Heart right ventricle (tissue), 16 donors: ENCODE measurements at regions not wholly inside any gene's neighbourhood (a gene's known extent, or its start where the extent isn't known, plus 50 kb on each side); places are given as distances from the start of the nearest gene placed in this dataset.

Experiments used
- ATAC-seq, 8 donors: fragments of 200-7000 bp; cut with Tn5 transposase; one replicate each; pipeline ENCODE4 v1.9.1; 2020; ENCODE audit warnings: mild to moderate bottlenecking in 8 of 8, moderate library complexity in 8 of 8, moderate number of reproducible peaks in 1 of 8
- DNase-seq, 2 donors: peaks; one replicate each; pipeline ENCODE4 v3.0.0-alpha.2; 2020
- H3K27ac ChIP-seq, 10 donors: fragments of 200-600 bp; sonication (generic) in 2 of 10; one replicate each; pipeline versions ENCODE4 v1.5.0 to v1.8.0; 2020 to 2022; ENCODE audit warnings: mild to moderate bottlenecking in 3 of 10
- H3K27me3 ChIP-seq, 7 donors: fragments of 200-600 bp; one replicate each; pipeline ENCODE4 v1.8.0; 2021 to 2022; ENCODE audit warnings: mild to moderate bottlenecking in 2 of 7
- H3K36me3 ChIP-seq, 9 donors: fragments of 200-600 bp; sonication (generic) in 1 of 9; one replicate each; pipeline versions ENCODE4 v1.5.0 to v1.8.0; 2020 to 2022; ENCODE audit warnings: mild to moderate bottlenecking in 2 of 9
- H3K4me1 ChIP-seq, 9 donors: fragments of 200-600 bp; sonication (generic) in 1 of 9; one replicate each; pipeline versions ENCODE4 v1.5.0 to v1.8.0; 2020 to 2022; ENCODE audit warnings: mild to moderate bottlenecking in 4 of 9
- H3K4me3 ChIP-seq, 10 donors: fragments of 200-600 bp; sonication (generic) in 2 of 10; one replicate each; pipeline versions ENCODE4 v1.5.0 to v1.8.0; 2020 to 2022; ENCODE audit warnings: mild to moderate bottlenecking in 7 of 10, moderate library complexity in 2 of 10
- H3K9me3 ChIP-seq, 11 donors: fragments of 200-600 bp in 10 of 11; sonication (generic) in 2 of 11; one replicate each; pipeline versions ENCODE4 v1.5.0 to v1.8.0; 2013 to 2022; ENCODE audit warnings: mild to moderate bottlenecking in 2 of 11, control low read depth in 1 of 11, moderate library complexity in 1 of 11
- WGBS, 2 donors: extraction: QIAGEN DNeasy Blood & Tissue Kit; methylation state at CpG; one replicate each; pipeline ENCODE4 v1.1.7; 2013; ENCODE audit warnings: inconsistent platforms in 1 of 2; 5-methylcytosine and 5-hydroxymethylcytosine counted together
- intact Hi-C, 10 donors: fragments of 100-400 bp; cut with DNase I; formaldehyde crosslinking; loops; one replicate each; pipeline versions ENCODE4 v1.11.1 to v1.14.2; 2022
- TF ChIP-seq, protein P1 (sequence below), 9 donors: fragments of 200-600 bp; sonication (generic) in 2 of 9; IDR thresholded peaks; one replicate each; pipeline versions ENCODE4 v1.5.0 to v1.8.0; 2021 to 2022; ENCODE audit warnings: antibody characterized with exemption in 9 of 9, mild to moderate bottlenecking in 5 of 9, moderate library complexity in 1 of 9
- donor health status: Arrhythmogenic right ventricular cardiomyopathy.
- donor health status: ischemic (EF 13 %, LVEDD 7.1; RV severe dilation, severe dysfunction).
- donor health status: healthy with polysubstance abuse.
- donor health status: DM: no; HTN: yes; CAD: no.
- donor health status: DM: no; HTN: no; CAD: no.
- donor health status: ischemic (EF 25% LVEDD 6.9; RV normal size, moderate dysfunction).
- donor health status: ischemic (EF 25% LVEDD 5.7; RV mildly dilated, moderate dysfunction).
- donor health status: healthy.
- donor health status: DM: yes; HTN: yes; CAD: no.
- donor health status: Ischemic cardiomyopathy.
- donor health status: ischemic (EF 35%, LVEDD 5.7; RV mildly dilated, moderate dysfunction).
- donor health status: nonischemic (EF 11% LVEDD 7.7; RV severe dilation, severe dysfunction).
- donor health status: DM: yes; HTN: yes; CAD: no.
- donor health status: PGD.
- donor health status: ischemic (EF 29% LVEDD 5.4; RV normal size, mild dysfunction).
- donor health status: nonischemic (EF 23%, LVEDD 6.1; RV moderate dilation, normal function).

DNA sequence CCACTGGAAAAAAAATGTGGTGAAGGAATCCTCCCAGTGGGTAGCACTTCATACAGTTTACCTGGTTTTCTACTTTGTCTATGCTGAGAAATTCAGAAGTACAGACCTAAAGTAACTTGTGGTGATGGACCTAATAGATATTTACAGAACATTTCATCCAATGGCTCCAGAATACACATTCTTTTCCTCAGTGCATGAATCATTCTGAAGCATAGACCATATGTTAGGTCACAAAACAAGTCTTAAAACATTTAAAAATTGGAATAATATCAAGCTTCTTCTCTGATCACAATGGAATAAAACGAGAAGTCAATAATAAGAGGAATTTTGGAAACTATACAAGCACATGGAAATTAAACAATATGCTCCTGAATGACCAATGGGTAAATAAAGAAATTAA, 450.1 kb upstream of the INTU start:
- WGBS, 2 donors = 37 to 44% methylated on average over 1 of the region's 1 CpG

DNA sequence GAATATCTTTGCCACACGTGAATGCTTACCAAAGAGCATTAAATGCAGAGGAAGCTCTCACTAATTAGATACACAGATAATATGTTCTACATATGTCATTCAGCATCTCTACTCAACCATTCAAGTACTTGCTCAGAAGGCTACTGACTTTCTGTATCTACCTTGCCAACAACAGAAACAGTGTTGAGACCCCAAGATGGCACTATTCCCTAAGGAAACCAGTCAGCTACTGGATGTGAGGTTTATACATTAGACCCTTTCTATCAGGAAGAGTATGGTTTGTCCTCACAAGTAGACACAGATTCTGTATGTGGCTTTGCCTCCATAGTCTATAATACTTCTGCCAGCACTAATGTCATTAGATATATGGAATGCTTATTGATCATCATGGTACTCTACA, 443.9 kb upstream of the INTU start:
- TF ChIP-seq, protein P1, sequence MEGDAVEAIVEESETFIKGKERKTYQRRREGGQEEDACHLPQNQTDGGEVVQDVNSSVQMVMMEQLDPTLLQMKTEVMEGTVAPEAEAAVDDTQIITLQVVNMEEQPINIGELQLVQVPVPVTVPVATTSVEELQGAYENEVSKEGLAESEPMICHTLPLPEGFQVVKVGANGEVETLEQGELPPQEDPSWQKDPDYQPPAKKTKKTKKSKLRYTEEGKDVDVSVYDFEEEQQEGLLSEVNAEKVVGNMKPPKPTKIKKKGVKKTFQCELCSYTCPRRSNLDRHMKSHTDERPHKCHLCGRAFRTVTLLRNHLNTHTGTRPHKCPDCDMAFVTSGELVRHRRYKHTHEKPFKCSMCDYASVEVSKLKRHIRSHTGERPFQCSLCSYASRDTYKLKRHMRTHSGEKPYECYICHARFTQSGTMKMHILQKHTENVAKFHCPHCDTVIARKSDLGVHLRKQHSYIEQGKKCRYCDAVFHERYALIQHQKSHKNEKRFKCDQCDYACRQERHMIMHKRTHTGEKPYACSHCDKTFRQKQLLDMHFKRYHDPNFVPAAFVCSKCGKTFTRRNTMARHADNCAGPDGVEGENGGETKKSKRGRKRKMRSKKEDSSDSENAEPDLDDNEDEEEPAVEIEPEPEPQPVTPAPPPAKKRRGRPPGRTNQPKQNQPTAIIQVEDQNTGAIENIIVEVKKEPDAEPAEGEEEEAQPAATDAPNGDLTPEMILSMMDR (IDR thresholded peaks at IDR 0.05) = peak in 7 of 9 donors; percentile 8 to 39 (median 17)
- Histone ChIP-seq H3K36me3 (no peaks in the 10 kb centered on the region), H3K27me3 (no peaks in the 10 kb centered on the region), H3K4me1 (no peaks in the 10 kb centered on the region), H3K27ac (no peak overlapping the region), H3K4me3 (no peak overlapping the region), H3K9me3 (peaks cover 0 to 31% (median 0%) of the 10 kb centered on the region in 11 donors)
- WGBS, 2 donors = 49 to 74% methylated on average over 1 of the region's 1 CpG
- no peak for DNase-seq
- peak in 1 of 8 donors; percentile 42 for ATAC-seq
- intact Hi-C loops = loop anchor here in 1 of 10 donors (10.0 kb wide), 1 partner anchor 346 kb away; no protein-coding TSS in a partner anchor

More for the DNA sequence above, 450.1 kb upstream of the INTU start:
- no peak overlapping the region for H3K27ac ChIP-seq
- H3K4me3 ChIP-seq = no peak overlapping the region
- TF ChIP-seq, protein P1 (IDR thresholded peaks at IDR 0.05) = no peak
- no peaks in the 10 kb centered on the region for H3K36me3 ChIP-seq
- intact Hi-C loops = loop anchor here in 1 of 10 donors (10.0 kb wide), 1 partner anchor 352 kb away; no protein-coding TSS in a partner anchor
- no peaks in the 10 kb centered on the region for H3K27me3 ChIP-seq
- no peaks in the 10 kb centered on the region for H3K4me1 ChIP-seq
- peaks cover 0 to 38% (median 0%) of the 10 kb centered on the region in 11 donors for H3K9me3 ChIP-seq
- DNase-seq (no peak), ATAC-seq (no peak)

DNA sequence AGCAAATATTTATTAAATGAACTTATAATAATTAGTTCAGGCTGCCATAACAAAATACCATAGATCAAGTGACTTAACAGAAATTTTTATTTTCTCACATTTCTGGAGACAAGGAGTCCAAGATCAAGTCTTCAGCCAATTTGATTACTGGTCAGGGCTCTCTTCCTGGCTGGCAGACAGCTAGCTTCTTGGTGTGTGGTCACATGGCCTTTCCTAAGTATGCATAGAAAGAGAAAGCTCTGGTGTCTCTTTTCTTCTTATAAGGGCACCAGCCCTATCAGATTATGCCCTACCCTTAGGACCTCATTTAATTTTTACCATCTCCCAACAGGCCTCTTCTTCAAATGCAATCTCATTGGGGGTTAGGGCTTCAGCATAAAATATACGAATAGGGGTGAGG, 438.5 kb upstream of the INTU start:
- Histone ChIP-seq H3K4me3 (no peak overlapping the region), H3K27ac (no peak overlapping the region), H3K27me3 (no peaks in the 10 kb centered on the region), H3K36me3 (no peaks in the 10 kb centered on the region), H3K4me1 (no peaks in the 10 kb centered on the region), H3K9me3 (peaks cover 0 to 12% (median 0%) of the 10 kb centered on the region in 11 donors)
- 89 to 94% methylated on average over 1 of the region's 1 CpG for WGBS, 2 donors
- ATAC-seq = no peak
- intact Hi-C loops = loop anchor here in 1 of 10 donors (10.0 kb wide), 1 partner anchor 341 kb away; no protein-coding TSS in a partner anchor
- no peak for DNase-seq
- TF ChIP-seq, protein P1 (IDR thresholded peaks at IDR 0.05) = no peak

DNA sequence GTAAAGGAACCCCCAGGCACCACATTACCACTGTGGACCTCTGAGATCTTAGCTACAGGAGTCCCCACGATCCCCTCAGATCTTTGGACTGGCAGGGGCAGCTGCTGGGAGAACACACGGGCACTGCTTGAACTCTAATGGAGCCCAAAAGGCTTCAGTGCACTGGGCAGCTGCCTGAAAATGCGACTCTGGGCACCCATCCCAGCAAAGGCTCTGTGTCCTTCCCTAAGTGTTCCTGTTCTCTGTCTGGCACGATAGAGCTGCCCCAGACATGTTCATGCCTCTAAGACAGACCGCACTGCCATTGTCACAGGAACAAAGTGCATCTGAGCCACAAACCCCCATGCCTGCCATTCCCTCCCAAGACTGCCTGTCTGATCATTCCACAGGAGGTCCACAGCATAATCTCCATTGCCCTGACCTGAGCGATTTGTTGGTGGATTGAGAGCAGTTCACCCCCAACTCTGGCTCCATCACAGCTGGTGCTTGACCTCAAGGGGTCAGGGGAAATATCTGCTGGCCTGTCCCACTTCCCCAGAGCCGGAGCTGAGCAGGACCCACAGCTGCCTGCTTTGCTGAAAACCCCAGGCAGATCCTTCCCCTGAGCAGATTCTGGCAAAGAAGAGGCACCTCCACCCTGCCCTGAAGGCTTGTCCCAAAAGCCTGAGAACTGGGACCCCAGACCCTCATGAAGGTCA, 436.0 kb upstream of the INTU start:
- intact Hi-C loops = loop anchor here in 1 of 10 donors (10.0 kb wide), 1 partner anchor 338 kb away; no protein-coding TSS in a partner anchor
- Histone ChIP-seq H3K36me3 (no peaks in the 10 kb centered on the region), H3K27me3 (no peaks in the 10 kb centered on the region), H3K27ac (peak overlapping the region in 2 of 10 donors; percentile 26 to 29), H3K4me1 (no peaks in the 10 kb centered on the region), H3K4me3 (no peak overlapping the region), H3K9me3 (peaks cover 0 to 22% (median 5%) of the 10 kb centered on the region in 11 donors)
- DNase-seq (peak; percentile 36 to 55), ATAC-seq (peak in 7 of 8 donors; percentile 66 to 100 (median 89))
- 27 to 48% methylated on average over 7 of the region's 7 CpGs for WGBS, 2 donors
- TF ChIP-seq, protein P1 (IDR thresholded peaks at IDR 0.05) = no peak
